GM15510 (cell line): ENCODE measurements at regions not wholly inside any gene's neighbourhood (a gene's known extent, or its start where the extent isn't known, plus 50 kb on each side); places are given as distances from the start of the nearest gene placed in this dataset.

Experiments
- POLR2A ChIP-seq: IDR thresholded peaks from 3 replicates; pipeline ENCODE4 v1.6.1; 2011; ENCODE audit warnings: borderline replicate concordance; ENCODE audit not compliant: insufficient read length; ENCODE audit errors: extremely low read depth

- TF ChIP-seq POLR2A: no peak
Measured at GRCh38 chr12:90512518-90512917, 442.5 kb downstream of the CCER1 start.

- no peak for TF ChIP-seq POLR2A
Measured at GRCh38 chr12:90510948-90511347, 444.0 kb downstream of the CCER1 start.

DNA sequence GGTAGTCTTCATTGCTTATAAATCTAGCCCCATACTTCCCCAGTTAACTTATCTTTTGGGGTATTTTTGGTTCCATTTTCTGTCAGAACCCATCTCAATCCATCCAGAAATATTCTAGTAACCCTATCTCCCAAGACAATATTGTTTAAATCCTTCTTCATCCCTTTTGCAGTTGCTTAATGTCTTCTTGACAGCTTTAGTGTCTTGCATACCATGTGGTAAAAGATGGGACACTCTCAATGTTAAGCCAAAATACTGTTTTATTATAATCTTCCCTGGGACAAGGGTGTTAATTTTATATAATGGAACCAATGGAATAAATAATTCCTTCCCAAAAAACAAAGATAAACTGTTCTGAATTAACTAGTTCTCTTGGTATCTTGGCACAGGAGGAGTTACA, 450.2 kb downstream of the CCER1 start:
- no peak for TF ChIP-seq POLR2A

GRCh38 chr12:90502070-90502469, 452.9 kb downstream of the CCER1 start:
- TF ChIP-seq POLR2A: no peak

GRCh38 chr12:90501412-90501811, 453.6 kb downstream of the CCER1 start:
- TF ChIP-seq POLR2A: no peak

DNA sequence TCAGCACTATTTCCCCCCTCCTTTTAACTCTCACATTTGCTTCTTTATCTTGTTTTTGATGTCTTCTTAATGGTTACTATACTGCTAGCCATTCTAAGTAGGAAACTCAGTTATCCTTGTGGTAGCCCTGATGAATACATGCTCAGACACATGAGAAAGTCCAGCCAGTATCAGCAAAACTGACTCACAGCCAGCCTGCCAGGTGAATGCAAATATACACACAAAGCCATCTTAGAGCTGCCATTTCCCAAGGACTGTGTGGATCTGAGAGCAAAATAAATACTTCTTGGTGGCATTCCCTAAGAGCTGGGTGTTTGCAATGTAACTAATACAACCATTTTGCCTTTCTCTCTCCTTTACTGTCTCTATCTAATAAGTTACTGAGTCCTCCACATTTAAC, 455.2 kb downstream of the CCER1 start:
- no peak for TF ChIP-seq POLR2A

GRCh38 chr12:90497923-90498545, 456.9 kb downstream of the CCER1 start:
- TF ChIP-seq POLR2A: no peak

DNA sequence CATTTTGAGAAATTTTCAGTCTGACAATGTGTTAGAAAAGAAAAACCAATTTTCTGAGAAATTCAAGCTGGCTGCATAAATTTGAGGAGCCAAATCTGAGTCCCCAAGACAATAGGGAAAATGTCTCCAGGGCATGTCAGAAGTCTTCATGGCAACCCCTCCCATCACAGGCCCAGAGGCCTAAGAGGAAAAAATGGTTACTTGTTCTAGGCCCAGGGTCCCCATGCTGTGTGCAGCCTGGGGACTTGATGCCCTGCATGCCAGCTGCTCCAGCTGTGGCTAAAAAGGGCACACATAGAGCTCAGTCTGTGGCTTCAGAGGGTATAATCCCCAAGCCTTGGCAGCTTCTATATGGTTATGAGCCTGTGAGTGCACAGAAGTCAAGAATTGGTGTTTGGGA, 464.6 kb downstream of the CCER1 start:
- no peak for TF ChIP-seq POLR2A

GRCh38 chr12:90489141-90489540, 465.8 kb downstream of the CCER1 start:
- no peak for TF ChIP-seq POLR2A

GRCh38 chr12:90485560-90485959, 469.4 kb downstream of the CCER1 start:
- TF ChIP-seq POLR2A: no peak

DNA sequence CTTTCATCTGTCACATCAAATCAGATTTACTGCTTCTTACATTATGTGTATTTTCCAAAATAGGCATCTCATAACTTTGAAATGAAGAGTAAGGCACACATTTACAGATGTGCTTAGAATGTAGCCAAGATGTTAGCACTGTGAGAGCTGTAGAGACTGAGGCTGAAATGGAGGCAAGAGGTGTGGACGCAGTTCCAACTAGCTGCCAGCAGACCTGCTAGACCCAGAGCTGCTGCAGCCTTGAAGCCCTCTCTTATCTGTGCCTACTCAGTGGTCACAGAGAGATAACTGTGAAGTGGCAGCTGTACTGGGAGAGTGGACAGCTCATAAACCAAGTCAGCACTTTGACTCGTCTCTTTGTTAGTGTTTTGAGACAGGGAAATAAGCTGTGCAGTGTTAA, 470.9 kb downstream of the CCER1 start:
- TF ChIP-seq POLR2A: no peak

DNA sequence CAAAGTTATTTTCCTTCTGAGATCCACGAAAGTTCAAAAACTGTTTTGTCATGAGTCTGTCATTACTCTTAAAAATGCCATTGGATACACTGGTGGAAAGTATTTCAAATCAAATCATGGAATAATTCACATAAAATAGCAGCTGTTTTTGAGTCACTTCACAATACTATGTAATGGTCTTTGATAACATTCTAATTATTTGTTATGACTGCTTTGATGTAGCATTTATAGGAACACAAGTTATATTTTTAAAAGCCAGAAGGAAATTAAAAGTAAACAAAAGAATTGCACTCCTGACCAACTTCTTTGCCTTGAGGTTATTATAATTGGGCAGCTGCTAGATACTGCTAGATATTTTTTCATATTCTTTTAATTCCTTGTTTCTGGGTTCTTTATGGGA, 473.2 kb downstream of the CCER1 start:
- TF ChIP-seq POLR2A: no peak

- no peak for TF ChIP-seq POLR2A
Measured at GRCh38 chr12:90479237-90479636, 475.7 kb downstream of the CCER1 start.

GRCh38 chr12:90473831-90474230, 481.1 kb downstream of the CCER1 start:
- TF ChIP-seq POLR2A: no peak

GRCh38 chr12:90460681-90461080, 494.3 kb downstream of the CCER1 start:
- TF ChIP-seq POLR2A: no peak

DNA sequence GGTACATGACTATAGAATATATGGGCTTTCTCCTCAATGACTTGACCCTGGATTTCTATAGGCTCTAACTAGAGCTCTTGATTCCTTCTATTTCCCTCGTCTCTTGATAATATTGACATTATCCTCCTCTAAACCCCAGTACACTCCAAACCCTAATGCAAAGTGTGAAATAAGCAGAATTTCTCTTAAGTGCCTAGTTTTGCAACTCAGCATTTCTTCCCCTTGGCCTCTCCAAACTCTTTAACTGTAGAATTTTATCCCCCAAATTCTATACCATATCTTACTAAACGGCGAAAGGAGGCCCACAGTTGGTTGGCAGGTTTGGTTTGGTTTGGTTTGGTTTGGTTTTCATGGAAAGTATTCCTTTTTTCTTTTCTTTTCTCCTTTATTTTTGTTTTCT, 498.7 kb downstream of the CCER1 start:
- no peak for TF ChIP-seq POLR2A

- TF ChIP-seq POLR2A: no peak
Measured at GRCh38 chr12:90455756-90456155, 499.2 kb downstream of the CCER1 start.
